Testis (tissue), 2 donors: ENCODE measurements at regions not wholly inside any gene's neighbourhood (a gene's known extent, or its start where the extent isn't known, plus 50 kb on each side); places are given as distances from the start of the nearest gene placed in this dataset.

ENCODE experiments used
- POLR2A ChIP-seq: fragments of 450-650 bp; IDR thresholded peaks from one replicate; pipeline ENCODE4 v1.6.1; 2017; ENCODE audit warnings: antibody characterized with exemption, mild to moderate bottlenecking, moderate library complexity
- TF ChIP-seq, protein P1 (sequence below), 3 experiments: fragments of 450-650 bp in 2 of 3; fragments of 200-600 bp in 1 of 3; sonication (generic) in 1 of 3; IDR thresholded peaks; one replicate each; pipeline ENCODE4 v1.5.1; 2016 to 2019; ENCODE audit warnings: antibody characterized with exemption in 3 of 3, mild to moderate bottlenecking in 2 of 3, moderate library complexity in 1 of 3

DNA sequence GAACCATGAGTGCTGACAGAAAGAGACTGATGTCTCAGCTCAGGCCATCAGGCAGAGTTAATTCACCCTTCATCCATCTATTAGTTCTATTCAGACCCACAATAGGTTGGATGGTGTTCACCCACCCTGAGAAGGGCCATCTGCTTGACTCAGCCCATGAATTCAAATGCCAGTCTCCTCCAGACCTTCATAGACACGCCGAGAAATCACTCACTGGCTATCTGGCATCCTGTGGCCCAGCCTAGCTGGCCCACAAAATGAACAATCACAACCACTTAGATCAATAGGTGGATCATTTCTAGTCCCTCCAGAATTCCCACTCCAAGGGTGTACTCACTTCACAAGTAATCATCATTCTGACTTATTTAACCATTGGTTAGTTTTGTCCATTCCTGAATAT lies 58.2 kb downstream of the MYEOV start:
- TF ChIP-seq, protein P1, sequence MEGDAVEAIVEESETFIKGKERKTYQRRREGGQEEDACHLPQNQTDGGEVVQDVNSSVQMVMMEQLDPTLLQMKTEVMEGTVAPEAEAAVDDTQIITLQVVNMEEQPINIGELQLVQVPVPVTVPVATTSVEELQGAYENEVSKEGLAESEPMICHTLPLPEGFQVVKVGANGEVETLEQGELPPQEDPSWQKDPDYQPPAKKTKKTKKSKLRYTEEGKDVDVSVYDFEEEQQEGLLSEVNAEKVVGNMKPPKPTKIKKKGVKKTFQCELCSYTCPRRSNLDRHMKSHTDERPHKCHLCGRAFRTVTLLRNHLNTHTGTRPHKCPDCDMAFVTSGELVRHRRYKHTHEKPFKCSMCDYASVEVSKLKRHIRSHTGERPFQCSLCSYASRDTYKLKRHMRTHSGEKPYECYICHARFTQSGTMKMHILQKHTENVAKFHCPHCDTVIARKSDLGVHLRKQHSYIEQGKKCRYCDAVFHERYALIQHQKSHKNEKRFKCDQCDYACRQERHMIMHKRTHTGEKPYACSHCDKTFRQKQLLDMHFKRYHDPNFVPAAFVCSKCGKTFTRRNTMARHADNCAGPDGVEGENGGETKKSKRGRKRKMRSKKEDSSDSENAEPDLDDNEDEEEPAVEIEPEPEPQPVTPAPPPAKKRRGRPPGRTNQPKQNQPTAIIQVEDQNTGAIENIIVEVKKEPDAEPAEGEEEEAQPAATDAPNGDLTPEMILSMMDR (IDR thresholded peaks at IDR 0.05), result no peak
- no peak for TF ChIP-seq POLR2A
